ENCODE measurements at regions not wholly inside any gene's neighbourhood (a gene's known extent, or its start where the extent isn't known, plus 50 kb on each side); places are given as distances from the start of the nearest gene placed in this dataset.

DNA sequence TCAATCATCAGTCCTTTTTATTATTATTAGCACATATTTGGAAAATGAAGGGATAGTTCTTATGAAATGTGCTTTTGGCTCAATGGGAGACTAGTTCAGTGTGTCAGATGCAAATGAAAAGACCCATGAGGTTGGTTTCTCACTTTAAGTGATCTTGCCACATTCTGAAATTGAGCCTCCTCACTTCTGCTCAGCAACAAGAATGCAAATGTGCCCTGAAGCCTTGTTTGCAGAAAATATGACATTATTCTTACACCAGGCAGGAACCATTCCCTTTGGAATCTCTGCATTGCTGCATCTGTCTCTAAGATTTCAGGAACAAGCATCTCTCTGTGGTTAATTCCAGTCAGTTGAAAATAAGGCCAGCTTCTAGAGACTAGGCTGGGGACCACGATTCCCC is 186.1 kb upstream of the PLPP4 start:
- Histone ChIP-seq H3K27ac (ENCODE audit: low read depth, low read length) (no peak overlapping the region), H3K4me1 (ENCODE audit: control insufficient read depth, insufficient read depth, low read length) (no peaks in the 10 kb centered on the region), H3K36me3 (ENCODE audit: control insufficient read depth, insufficient read depth, low read length) (no peaks in the 10 kb centered on the region), H3K27me3 (ENCODE audit: control insufficient read depth, insufficient read depth, low read length, poor library complexity, severe bottlenecking) (no peaks in the 10 kb centered on the region), H3K9ac (ENCODE audit: extremely low read depth, low read length, poor library complexity, severe bottlenecking) (no peak overlapping the region), H3K9me3 (ENCODE audit: control insufficient read depth, low read length) (peaks cover 10% of the 10 kb centered on the region), H3K4me3 (ENCODE audit: low read length) (no peak overlapping the region)
- H3K9me3 Mint-ChIP-seq: peaks cover 17% of the 10 kb centered on the region
- TF ChIP-seq CTCF (conservative IDR thresholded peaks at IDR 0.05): no peak
- WGBS, 2 experiments (ENCODE audit: insufficient coverage in 1 of 2, insufficient read length in 1 of 2): 96% methylated on average over 1 of the region's 1 CpG; no CpG with 5 or more reads in 1 of the 2 experiments
- no peaks in the 10 kb centered on the region for H3K36me3 Mint-ChIP-seq (ENCODE audit: low read depth)
- H3K27me3 Mint-ChIP-seq (ENCODE audit: insufficient read depth): no peaks in the 10 kb centered on the region
- no peak for DNase-seq
- no peak overlapping the region for H3K27ac Mint-ChIP-seq
- H3K4me3 Mint-ChIP-seq: no peak overlapping the region
- no peaks in the 10 kb centered on the region for H3K4me1 Mint-ChIP-seq

GRCh38 chr10:120271696-120272095 is 185.3 kb upstream of the PLPP4 start:
- no peaks in the 10 kb centered on the region for H3K27me3 ChIP-seq (ENCODE audit: control insufficient read depth, insufficient read depth, low read length, poor library complexity, severe bottlenecking)
- no peak overlapping the region for H3K27ac ChIP-seq (ENCODE audit: low read depth, low read length)
- H3K36me3 Mint-ChIP-seq (ENCODE audit: low read depth): no peaks in the 10 kb centered on the region
- no peak overlapping the region for H3K27ac Mint-ChIP-seq
- no peak overlapping the region for H3K9ac ChIP-seq (ENCODE audit: extremely low read depth, low read length, poor library complexity, severe bottlenecking)
- H3K4me3 Mint-ChIP-seq: no peak overlapping the region
- no peak for DNase-seq
- H3K9me3 ChIP-seq (ENCODE audit: control insufficient read depth, low read length): peaks cover 7% of the 10 kb centered on the region
- no peaks in the 10 kb centered on the region for H3K36me3 ChIP-seq (ENCODE audit: control insufficient read depth, insufficient read depth, low read length)
- H3K4me3 ChIP-seq (ENCODE audit: low read length): no peak overlapping the region
- no peaks in the 10 kb centered on the region for H3K4me1 Mint-ChIP-seq
- no peak for TF ChIP-seq CTCF (conservative IDR thresholded peaks at IDR 0.05)
- no peaks in the 10 kb centered on the region for H3K27me3 Mint-ChIP-seq (ENCODE audit: insufficient read depth)
- H3K9me3 Mint-ChIP-seq: peaks cover 13% of the 10 kb centered on the region
- no peaks in the 10 kb centered on the region for H3K4me1 ChIP-seq (ENCODE audit: control insufficient read depth, insufficient read depth, low read length)

- Histone ChIP-seq H3K27me3 (ENCODE audit: control insufficient read depth, insufficient read depth, low read length, poor library complexity, severe bottlenecking) (no peaks in the 10 kb centered on the region), H3K9ac (ENCODE audit: extremely low read depth, low read length, poor library complexity, severe bottlenecking) (no peak overlapping the region), H3K4me3 (ENCODE audit: low read length) (no peak overlapping the region), H3K27ac (ENCODE audit: low read depth, low read length) (no peak overlapping the region), H3K4me1 (ENCODE audit: control insufficient read depth, insufficient read depth, low read length) (no peaks in the 10 kb centered on the region), H3K9me3 (ENCODE audit: control insufficient read depth, low read length) (peaks cover 7% of the 10 kb centered on the region), H3K36me3 (ENCODE audit: control insufficient read depth, insufficient read depth, low read length) (no peaks in the 10 kb centered on the region)
- H3K27me3 Mint-ChIP-seq (ENCODE audit: insufficient read depth): peaks cover 3% of the 10 kb centered on the region
- H3K27ac Mint-ChIP-seq: no peak overlapping the region
- DNase-seq: no peak
- H3K4me1 Mint-ChIP-seq: no peaks in the 10 kb centered on the region
- H3K9me3 Mint-ChIP-seq: peaks cover 11% of the 10 kb centered on the region
- no peaks in the 10 kb centered on the region for H3K36me3 Mint-ChIP-seq (ENCODE audit: low read depth)
- 86 to 92% methylated on average over 2 of the region's 2 CpGs for WGBS, 2 experiments (ENCODE audit: insufficient coverage in 1 of 2, insufficient read length in 1 of 2)
- no peak overlapping the region for H3K4me3 Mint-ChIP-seq
- TF ChIP-seq CTCF (conservative IDR thresholded peaks at IDR 0.05): no peak
These were observed 184.7 kb upstream of the PLPP4 start for GRCh38 chr10:120272350-120272749.
